ENCODE measurements at regions not wholly inside any gene's neighbourhood (a gene's known extent, or its start where the extent isn't known, plus 50 kb on each side); places are given as distances from the start of the nearest gene placed in this dataset.

- ChIA-PET CTCF (no interaction called here), SMC1A (ENCODE audit: uncharacterized antibody, unreplicated experiment) (interaction anchor here (2.1 kb wide), 1 partner anchor 10 kb away, joined by 5 read pairs; no protein-coding TSS in a partner anchor), RAD21 (ENCODE audit: unreplicated experiment) (no interaction called here), POLR2A (no interaction called here)
- no peak for ATAC-seq
- in situ Hi-C loops (cut with MboI): no loop called here
- H3K79me2 ChIP-seq (ENCODE audit: control insufficient read depth, insufficient read depth, low read length): no peaks in the 10 kb centered on the region
- TF ChIP-seq CHD4 (IDR thresholded peaks at IDR 0.05) (no peak), ZNF384 (IDR thresholded peaks at IDR 0.05; ENCODE audit: borderline replicate concordance, low read depth, low read length) (no peak), USF2 (IDR thresholded peaks at IDR 0.05; ENCODE audit: borderline replicate concordance, low read depth, low read length) (no peak)
- no peak for DNase-seq (ENCODE audit: low read depth, low spot score)
- BruUV-seq (replicated peaks): no TSS peak
- intact Hi-C loops (cut with micrococcal nuclease; ENCODE audit: unreplicated experiment): no loop called here
- H3K27me3 ChIP-seq (replicated peaks in 1 of 2; ENCODE audit: control insufficient read depth in 2 of 2, insufficient read depth in 2 of 2, low read length in 1 of 2): no peaks in the 10 kb centered on the region
- H2AFZ ChIP-seq (ENCODE audit: control insufficient read depth, low read depth, low read length): no peak overlapping the region
- H3K36me3 ChIP-seq (ENCODE audit: control insufficient read depth in 2 of 2, insufficient read depth in 2 of 2, low read length in 1 of 2): no peaks in the 10 kb centered on the region
- WGBS (ENCODE audit: insufficient coverage, insufficient replicate concordance, low lambda C conversion rate, missing lambda C conversion rate): 30% methylated on average over 5 of the region's 5 CpGs
- no peaks in the 10 kb centered on the region for H4K20me1 ChIP-seq (ENCODE audit: control insufficient read depth, insufficient read depth)
- no peaks in the 10 kb centered on the region for H3K9me3 ChIP-seq (replicated peaks; ENCODE audit: control insufficient read depth, insufficient read depth, low read length)
- no peak overlapping the region for H3K9ac ChIP-seq (ENCODE audit: control insufficient read depth, insufficient read depth, low read length)
- no peaks in the 10 kb centered on the region for H3K4me1 ChIP-seq (ENCODE audit: control insufficient read depth, insufficient read depth, low read length)
- no peak for FAIRE-seq
- no peak overlapping the region for H3K4me3 ChIP-seq
- H3K27ac ChIP-seq (ENCODE audit: control insufficient read depth, insufficient read depth): no peak overlapping the region
- H3K4me2 ChIP-seq (ENCODE audit: control insufficient read depth, insufficient read depth): no peak overlapping the region
These were observed 1845.9 kb downstream of the MAT2B start for GRCh38 chr5:165351342-165351741.

- H3K27ac ChIP-seq (ENCODE audit: control insufficient read depth, insufficient read depth): no peak overlapping the region
- intact Hi-C loops (cut with micrococcal nuclease; ENCODE audit: unreplicated experiment): no loop called here
- ATAC-seq (no peak), DNase-seq (ENCODE audit: low read depth, low spot score) (no peak), FAIRE-seq (no peak)
- ChIA-PET CTCF (interaction anchor here (1.7 kb wide), 1 partner anchor 17 kb away, joined by 4 read pairs; no protein-coding TSS in a partner anchor), SMC1A (ENCODE audit: uncharacterized antibody, unreplicated experiment) (interaction anchor here (2.0 kb wide), 1 partner anchor 9 kb away, joined by 10 read pairs; no protein-coding TSS in a partner anchor), RAD21 (ENCODE audit: unreplicated experiment) (no interaction called here), POLR2A (no interaction called here)
- no peak overlapping the region for H2AFZ ChIP-seq (ENCODE audit: control insufficient read depth, low read depth, low read length)
- H3K9ac ChIP-seq (ENCODE audit: control insufficient read depth, insufficient read depth, low read length): no peak overlapping the region
- no TSS peak for BruUV-seq (replicated peaks)
- H3K36me3 ChIP-seq (ENCODE audit: control insufficient read depth in 2 of 2, insufficient read depth in 2 of 2, low read length in 1 of 2): no peaks in the 10 kb centered on the region
- H3K27me3 ChIP-seq (replicated peaks in 1 of 2; ENCODE audit: control insufficient read depth in 2 of 2, insufficient read depth in 2 of 2, low read length in 1 of 2): no peaks in the 10 kb centered on the region
- 8% methylated on average over 4 of the region's 4 CpGs for WGBS (ENCODE audit: insufficient coverage, insufficient replicate concordance, low lambda C conversion rate, missing lambda C conversion rate)
- TF ChIP-seq ESRRA (IDR thresholded peaks at IDR 0.05; ENCODE audit: low read length) (no peak), GABPA (IDR thresholded peaks at IDR 0.05; ENCODE audit: low read depth) (no peak), RFX5 (IDR thresholded peaks at IDR 0.05; ENCODE audit: low read depth, low read length) (no peak), BCL11A (IDR thresholded peaks at IDR 0.05; ENCODE audit: low read depth, low read length) (no peak), ZNF274 (IDR thresholded peaks at IDR 0.05; ENCODE audit: insufficient read depth, insufficient read length) (no peak), NFYA (IDR thresholded peaks at IDR 0.05; ENCODE audit: borderline replicate concordance, low read depth, low read length) (no peak)
- H3K9me3 ChIP-seq (replicated peaks; ENCODE audit: control insufficient read depth, insufficient read depth, low read length): no peaks in the 10 kb centered on the region
- H3K4me3 ChIP-seq: no peak overlapping the region
- H3K4me2 ChIP-seq (ENCODE audit: control insufficient read depth, insufficient read depth): no peak overlapping the region
- H3K4me1 ChIP-seq (ENCODE audit: control insufficient read depth, insufficient read depth, low read length): no peaks in the 10 kb centered on the region
- H4K20me1 ChIP-seq (ENCODE audit: control insufficient read depth, insufficient read depth): no peaks in the 10 kb centered on the region
- in situ Hi-C loops (cut with MboI): no loop called here
- no peaks in the 10 kb centered on the region for H3K79me2 ChIP-seq (ENCODE audit: control insufficient read depth, insufficient read depth, low read length)
These were observed 1854.9 kb downstream of the MAT2B start for GRCh38 chr5:165360366-165360765.

All from GM12878 (cell line).